CD4-positive, alpha-beta T cell treated with Interleukin-15 for 4 hours (primary cell): ENCODE measurements at regions not wholly inside any gene's neighbourhood (a gene's known extent, or its start where the extent isn't known, plus 50 kb on each side); places are given as distances from the start of the nearest gene placed in this dataset.

ENCODE experiments used
- DNase-seq: peaks from one replicate; pipeline ENCODE4 v3.0.0-alpha.2; 2020; ENCODE audit warnings: low spot score

- no peak for DNase-seq
These were observed 53.8 kb upstream of the ASB18 start for GRCh38 chr2:236317938-236318396.

GRCh38 chr2:236318401-236318800, 54.2 kb upstream of the ASB18 start:
- no peak for DNase-seq

GRCh38 chr2:236319036-236319435, 54.8 kb upstream of the ASB18 start:
- no peak for DNase-seq

GRCh38 chr2:236321415-236321814, 57.2 kb upstream of the ASB18 start:
- DNase-seq: no peak

- DNase-seq: no peak
These were observed 69.4 kb upstream of the ASB18 start for GRCh38 chr2:236333417-236334121.

- DNase-seq: no peak
These were observed 70.1 kb upstream of the ASB18 start for GRCh38 chr2:236334122-236334876.

- DNase-seq: no peak
These were observed 71.7 kb upstream of the ASB18 start for GRCh38 chr2:236335696-236336574.

- no peak for DNase-seq
These were observed 72.6 kb upstream of the ASB18 start for GRCh38 chr2:236336575-236337464.

GRCh38 chr2:236337465-236338325, 73.5 kb upstream of the ASB18 start:
- no peak for DNase-seq

GRCh38 chr2:236338495-236339184, 74.4 kb upstream of the ASB18 start:
- DNase-seq: no peak

GRCh38 chr2:236340251-236340650, 76.0 kb upstream of the ASB18 start:
- DNase-seq: no peak

- DNase-seq: no peak
These were observed 76.9 kb upstream of the ASB18 start for GRCh38 chr2:236341067-236341466.

- no peak for DNase-seq
These were observed 77.5 kb upstream of the ASB18 start for GRCh38 chr2:236341721-236342120.

- DNase-seq: no peak
These were observed 78.3 kb upstream of the ASB18 start for GRCh38 chr2:236342507-236342906.

- DNase-seq: no peak
These were observed 78.7 kb upstream of the ASB18 start for GRCh38 chr2:236342951-236343350.

GRCh38 chr2:236343400-236344161, 79.4 kb upstream of the ASB18 start:
- DNase-seq: peak; percentile 63

GRCh38 chr2:236344446-236344845, 80.2 kb upstream of the ASB18 start:
- no peak for DNase-seq

- DNase-seq: no peak
These were observed 81.0 kb upstream of the ASB18 start for GRCh38 chr2:236345081-236345714.

GRCh38 chr2:236346366-236346765, 82.2 kb upstream of the ASB18 start:
- DNase-seq: no peak
